ENCODE measurements at regions not wholly inside any gene's neighbourhood (a gene's known extent, or its start where the extent isn't known, plus 50 kb on each side); places are given as distances from the start of the nearest gene placed in this dataset.
"Not testable (repeated sequence)": the region's sequence is repeated elsewhere in the genome, so short reads cannot be mapped to it uniquely, and the experiment has no call there.

- TF ChIP-seq CTCF (IDR thresholded peaks at IDR 0.05; ENCODE audit: insufficient read depth, low read depth, low read length, missing control alignments) = no peak
- no peak for DNase-seq (ENCODE audit: low read depth)
- no peak overlapping the region for H3K4me3 ChIP-seq (ENCODE audit: low read length)
These were observed 81.5 kb downstream of the RFLNA start for GRCh38 chr12:124376435-124376834.

DNA sequence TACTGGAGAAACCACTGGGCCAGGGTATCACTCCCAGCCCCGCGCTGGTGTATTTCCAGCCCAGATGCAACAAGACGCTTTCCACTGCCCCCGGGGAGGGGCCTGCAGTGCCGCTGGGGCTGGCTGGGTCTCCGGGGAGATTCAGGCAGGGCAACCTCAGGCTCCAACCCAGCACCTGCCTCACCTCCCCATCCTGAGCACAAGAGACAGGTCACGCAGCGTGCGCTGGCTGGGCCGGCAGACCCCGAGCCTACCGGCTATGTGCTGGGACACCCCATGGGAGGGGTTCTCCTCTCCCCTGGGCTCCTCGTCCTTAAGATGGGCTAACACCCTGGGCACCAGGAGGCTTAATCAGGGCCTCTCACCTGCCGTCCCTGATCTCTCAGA lies 80.9 kb downstream of the RFLNA start:
- TF ChIP-seq CTCF (IDR thresholded peaks at IDR 0.05; ENCODE audit: insufficient read depth, low read depth, low read length, missing control alignments) = no peak
- DNase-seq (ENCODE audit: low read depth) = no peak
- no peak overlapping the region for H3K4me3 ChIP-seq (ENCODE audit: low read length)

DNA sequence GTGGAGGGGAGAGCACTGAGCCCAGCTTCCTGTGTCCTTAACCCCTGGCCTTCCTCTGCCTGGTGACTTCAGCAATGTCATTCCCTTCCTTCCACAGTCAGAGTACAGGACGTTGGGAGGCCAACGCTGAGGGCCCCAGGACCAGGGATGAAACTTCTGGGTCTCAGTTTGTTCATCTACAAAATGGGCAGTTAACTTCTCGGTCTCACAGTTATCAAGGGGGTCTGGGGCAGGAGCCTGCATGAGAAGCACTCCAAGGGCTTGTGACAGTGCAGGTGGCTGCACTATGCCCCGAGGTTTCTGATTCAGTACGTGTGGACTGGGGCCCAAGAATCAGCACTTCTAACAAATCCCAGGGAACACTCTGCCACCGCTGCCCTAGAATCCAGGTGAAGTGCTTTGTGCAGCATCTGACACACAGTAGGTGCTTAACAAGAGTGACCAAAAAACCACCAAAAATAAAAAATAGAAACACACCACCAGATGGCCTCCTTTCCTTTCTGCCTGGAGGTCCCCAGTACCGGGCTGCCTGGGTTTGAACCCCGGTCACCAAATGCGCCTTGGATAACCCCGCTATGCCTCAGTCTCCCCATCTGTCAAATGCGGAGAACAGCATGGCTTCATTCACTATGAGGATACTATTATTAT lies 80.4 kb downstream of the RFLNA start:
- no peak for DNase-seq (ENCODE audit: low read depth)
- no peak for TF ChIP-seq CTCF (IDR thresholded peaks at IDR 0.05; ENCODE audit: insufficient read depth, low read depth, low read length, missing control alignments)
- no peak overlapping the region for H3K4me3 ChIP-seq (ENCODE audit: low read length)

DNA sequence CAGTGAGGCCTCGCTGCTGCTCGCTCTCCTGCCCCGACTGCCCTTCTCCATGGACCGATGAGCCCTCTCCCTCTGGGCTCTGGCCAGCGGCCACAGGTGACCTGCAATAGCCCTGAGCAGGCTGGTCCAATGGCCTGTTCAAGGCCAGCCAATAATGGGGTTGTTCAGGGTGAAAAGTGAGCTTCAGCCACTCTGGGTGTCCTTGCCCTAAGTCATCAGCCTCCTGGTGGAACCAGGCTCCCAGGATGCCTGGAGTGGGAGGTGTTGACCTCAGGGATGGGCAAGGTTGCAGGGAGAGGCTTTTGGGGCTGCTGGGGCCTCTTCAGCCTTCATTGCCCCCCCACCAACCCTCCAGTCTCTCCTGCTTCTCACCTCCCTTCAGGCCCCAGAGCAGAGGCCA lies 79.7 kb downstream of the RFLNA start:
- H3K4me3 ChIP-seq (ENCODE audit: low read length) = no peak overlapping the region
- TF ChIP-seq CTCF (IDR thresholded peaks at IDR 0.05; ENCODE audit: insufficient read depth, low read depth, low read length, missing control alignments) = no peak
- no peak for DNase-seq (ENCODE audit: low read depth)

DNA sequence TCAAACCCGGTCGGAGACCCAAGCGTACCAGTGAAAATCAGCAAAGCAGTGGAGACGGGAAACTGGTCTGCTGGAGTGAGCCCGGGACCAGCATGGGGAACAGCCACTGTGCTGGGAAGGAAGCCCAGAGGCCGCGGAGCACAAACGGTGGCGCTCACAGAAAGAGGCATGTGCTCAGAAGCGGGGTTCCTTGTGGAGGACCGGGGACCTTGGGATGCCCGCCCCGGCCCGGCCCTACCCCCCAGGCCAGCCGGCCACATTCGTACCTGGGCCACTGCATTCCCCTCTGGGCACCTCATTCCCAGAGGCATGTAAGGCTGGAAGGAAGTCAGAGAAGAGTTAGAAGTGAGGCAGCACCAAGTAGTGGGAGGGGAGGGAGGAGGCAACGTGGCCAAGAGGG lies 79.3 kb downstream of the RFLNA start:
- no peak overlapping the region for H3K4me3 ChIP-seq (ENCODE audit: low read length)
- TF ChIP-seq CTCF (IDR thresholded peaks at IDR 0.05; ENCODE audit: insufficient read depth, low read depth, low read length, missing control alignments) = no peak
- DNase-seq (ENCODE audit: low read depth) = no peak

DNA sequence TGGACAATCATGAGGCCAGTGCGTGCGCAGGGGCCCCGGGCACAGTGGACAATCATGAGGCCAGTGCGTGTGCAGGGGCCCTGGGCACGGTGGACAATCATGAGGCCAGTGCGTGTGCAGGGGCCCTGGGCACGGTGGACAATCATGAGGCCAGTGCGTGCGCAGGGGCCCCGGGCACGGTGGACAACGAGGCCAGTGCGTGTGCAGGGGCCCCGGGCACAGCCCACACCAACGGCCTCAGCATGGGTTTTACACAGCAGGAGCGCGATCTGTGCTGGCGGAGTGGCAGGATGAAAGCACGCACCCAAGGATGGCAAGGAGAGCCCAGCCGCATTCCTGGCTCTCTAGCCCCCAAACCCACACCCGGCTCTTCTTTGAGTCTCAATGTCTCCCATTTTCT lies 78.8 kb downstream of the RFLNA start:
- DNase-seq (ENCODE audit: low read depth); H3K4me3 ChIP-seq (ENCODE audit: low read length): not testable (repeated sequence)

DNA sequence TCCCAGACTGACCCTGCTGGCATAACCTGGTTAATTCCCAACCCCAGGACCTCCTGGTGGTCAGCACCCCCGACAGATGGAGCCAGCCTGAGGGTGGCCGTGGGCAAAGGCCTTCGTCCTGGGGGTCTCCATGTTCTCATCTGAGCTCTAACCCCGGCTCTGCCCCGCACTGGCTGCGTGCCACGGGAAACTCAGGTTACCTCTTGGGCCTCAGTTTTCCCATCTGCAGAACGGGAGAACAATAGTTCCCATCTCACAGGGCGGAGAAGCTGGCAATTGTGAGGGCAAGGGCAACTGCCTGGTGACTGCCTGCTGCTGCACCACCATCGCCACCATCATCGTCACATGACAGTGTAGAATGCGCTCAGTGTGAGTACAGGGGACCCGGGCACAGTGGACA lies 77.9 kb downstream of the RFLNA start:
- DNase-seq (ENCODE audit: low read depth) = no peak
- no peak for TF ChIP-seq CTCF (IDR thresholded peaks at IDR 0.05; ENCODE audit: insufficient read depth, low read depth, low read length, missing control alignments)
- H3K4me3 ChIP-seq (ENCODE audit: low read length) = no peak overlapping the region

All from epithelial cell of esophagus (primary cell).